ENCODE measurements at regions not wholly inside any gene's neighbourhood (a gene's known extent, or its start where the extent isn't known, plus 50 kb on each side); places are given as distances from the start of the nearest gene placed in this dataset.
"Not testable (repeated sequence)": the region's sequence is repeated elsewhere in the genome, so short reads cannot be mapped to it uniquely, and the experiment has no call there.

- intact Hi-C loops (cut with DNase I): no loop called here
- ATAC-seq (peak in 1 of 2 donors; percentile 72), DNase-seq (no peak)
Measured at GRCh38 chr4:156378033-156378665, 424.5 kb upstream of the CTSO start.

- intact Hi-C loops (cut with DNase I): no loop called here
- DNase-seq: no peak
- ATAC-seq: no peak
Measured at GRCh38 chr4:156377036-156377710, 423.5 kb upstream of the CTSO start.

GRCh38 chr4:156374894-156375293 lies 421.2 kb upstream of the CTSO start:
- intact Hi-C loops (cut with DNase I): no loop called here

GRCh38 chr4:156374069-156374468 lies 420.4 kb upstream of the CTSO start:
- intact Hi-C loops (cut with DNase I): no loop called here
- DNase-seq (no peak), ATAC-seq (no peak)

More at GRCh38 chr4:156374894-156375293, 421.2 kb upstream of the CTSO start:
- DNase-seq (no peak), ATAC-seq (no peak)

- ATAC-seq; intact Hi-C loops (cut with DNase I); DNase-seq: not testable (repeated sequence)
Measured at GRCh38 chr4:156367502-156367901, 413.8 kb upstream of the CTSO start.

- ATAC-seq: no peak
- intact Hi-C loops (cut with DNase I): no loop called here
- no peak for DNase-seq
Measured at GRCh38 chr4:156362581-156362980, 408.9 kb upstream of the CTSO start.

GRCh38 chr4:156347412-156348075 lies 393.9 kb upstream of the CTSO start:
- DNase-seq (no peak), ATAC-seq (no peak)
- intact Hi-C loops (cut with DNase I): no loop called here

GRCh38 chr4:156346959-156347385 lies 393.3 kb upstream of the CTSO start:
- ATAC-seq: no peak

GRCh38 chr4:156344397-156344796 lies 390.7 kb upstream of the CTSO start:
- no peak for DNase-seq
- intact Hi-C loops (cut with DNase I): no loop called here
- ATAC-seq: no peak

More at GRCh38 chr4:156346959-156347385, 393.3 kb upstream of the CTSO start:
- intact Hi-C loops (cut with DNase I): no loop called here
- no peak for DNase-seq

GRCh38 chr4:156336511-156336910 lies 382.8 kb upstream of the CTSO start:
- no peak for ATAC-seq
- DNase-seq: no peak
- intact Hi-C loops (cut with DNase I): no loop called here

- ATAC-seq (no peak), DNase-seq (no peak)
- intact Hi-C loops (cut with DNase I): no loop called here
Measured at GRCh38 chr4:156335721-156336120, 382.1 kb upstream of the CTSO start.

- no peak for DNase-seq
- intact Hi-C loops (cut with DNase I): no loop called here
- no peak for ATAC-seq
Measured at GRCh38 chr4:156330436-156331031, 376.9 kb upstream of the CTSO start.

- DNase-seq (no peak), ATAC-seq (no peak)
- intact Hi-C loops (cut with DNase I): no loop called here
Measured at GRCh38 chr4:156329779-156330178, 376.1 kb upstream of the CTSO start.

- no peak for DNase-seq
- intact Hi-C loops (cut with DNase I): no loop called here
- no peak for ATAC-seq
Measured at GRCh38 chr4:156328882-156329281, 375.2 kb upstream of the CTSO start.

GRCh38 chr4:156326246-156326645 lies 372.6 kb upstream of the CTSO start:
- ATAC-seq (no peak), DNase-seq (no peak)
- intact Hi-C loops (cut with DNase I): no loop called here

GRCh38 chr4:156322592-156322991 lies 368.9 kb upstream of the CTSO start:
- intact Hi-C loops (cut with DNase I): no loop called here
- ATAC-seq: no peak
- DNase-seq: no peak

GRCh38 chr4:156321203-156321602 lies 367.5 kb upstream of the CTSO start:
- DNase-seq: no peak
- no peak for ATAC-seq
- intact Hi-C loops (cut with DNase I): no loop called here

GRCh38 chr4:156313497-156313896 lies 359.8 kb upstream of the CTSO start:
- DNase-seq: no peak
- no peak for ATAC-seq
- intact Hi-C loops (cut with DNase I): no loop called here

- intact Hi-C loops (cut with DNase I): no loop called here
- DNase-seq (no peak), ATAC-seq (no peak)
Measured at GRCh38 chr4:156312261-156312847, 358.7 kb upstream of the CTSO start.

- no peak for DNase-seq
- intact Hi-C loops (cut with DNase I): no loop called here
Measured at GRCh38 chr4:156309031-156309430, 355.4 kb upstream of the CTSO start.

More at GRCh38 chr4:156309031-156309430, 355.4 kb upstream of the CTSO start:
- no peak for ATAC-seq
